ENCODE measurements at regions not wholly inside any gene's neighbourhood (a gene's known extent, or its start where the extent isn't known, plus 50 kb on each side); places are given as distances from the start of the nearest gene placed in this dataset.

DNA sequence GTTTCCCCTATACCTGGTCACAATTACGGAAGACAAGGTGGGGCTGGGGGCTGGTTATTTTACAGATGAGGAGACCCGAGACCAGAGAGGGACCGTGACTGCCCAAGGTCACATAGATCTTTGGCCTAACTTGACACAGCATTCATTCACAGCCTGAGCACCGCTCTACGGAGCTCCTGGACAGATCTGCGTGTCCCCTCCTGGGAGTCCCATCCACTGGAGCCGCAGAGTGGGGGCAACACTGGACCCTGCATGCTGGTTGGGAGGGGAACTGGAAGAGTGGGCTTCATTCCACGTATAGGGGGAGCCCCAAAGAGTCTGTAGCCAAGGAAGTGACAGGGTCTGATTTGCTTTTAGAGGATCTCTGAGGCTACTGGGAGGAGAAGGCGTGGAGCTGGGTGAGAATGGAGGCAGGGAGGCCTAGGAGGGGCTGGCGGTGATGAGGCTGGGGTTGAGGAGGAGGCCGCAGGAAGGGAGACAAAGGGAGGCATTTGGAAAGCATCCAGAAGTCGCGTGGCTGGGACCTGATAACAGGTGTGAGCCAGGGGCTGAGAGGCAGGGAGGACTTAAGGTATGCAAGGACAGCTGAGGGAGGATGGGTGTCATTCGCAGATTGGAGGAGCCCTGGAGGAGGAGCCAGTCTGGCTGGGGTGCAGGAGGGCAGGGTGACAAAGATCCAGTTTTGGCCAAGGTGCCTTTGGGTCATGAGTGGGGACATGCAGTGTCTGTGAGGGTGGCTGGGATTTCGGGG, 64.3 kb upstream of the IER5L start:
- no peak for TF ChIP-seq POLR2A (IDR thresholded peaks at IDR 0.05)
- TF ChIP-seq CTCF (IDR thresholded peaks at IDR 0.05) = no peak
